Lung (tissue), 11 donors: ENCODE measurements at regions not wholly inside any gene's neighbourhood (a gene's known extent, or its start where the extent isn't known, plus 50 kb on each side); places are given as distances from the start of the nearest gene placed in this dataset.
A peak's percentile ranks its signal among the peaks of the same experiment; 100 is the strongest.

ENCODE experiments used
- ATAC-seq: fragments of 200-7000 bp; cut with Tn5 transposase; one replicate; pipeline ENCODE4 v1.9.1; 2020; ENCODE audit warnings: moderate number of reproducible peaks; ENCODE audit not compliant: insufficient read depth, low FRiP score
- DNase-seq, 3 donors: peaks; one replicate each; pipeline ENCODE4 v3.0.0-alpha.2; 2013 to 2017
- H3K27ac ChIP-seq, 2 donors: one replicate each; pipeline ENCODE4 v1.5.1; 2013; ENCODE audit warnings: mild to moderate bottlenecking in 2 of 2, moderate library complexity in 2 of 2, control low read depth in 1 of 2, inconsistent platforms in 1 of 2, low read depth in 1 of 2, low read length in 1 of 2
- H3K27me3 ChIP-seq, 3 donors: one replicate each; pipeline ENCODE4 v1.5.1; 2013; ENCODE audit warnings: low read length in 2 of 3; ENCODE audit not compliant: control insufficient read depth in 3 of 3, insufficient read depth in 3 of 3
- H3K36me3 ChIP-seq, 4 donors: one replicate each; pipeline ENCODE4 v1.5.1; 2013; ENCODE audit warnings: low read length in 4 of 4, mild to moderate bottlenecking in 1 of 4, moderate library complexity in 1 of 4; ENCODE audit not compliant: control insufficient read depth in 4 of 4, insufficient read depth in 4 of 4
- H3K4me1 ChIP-seq, 5 donors: one replicate each; pipeline ENCODE4 v1.5.1; 2013; ENCODE audit warnings: low read length in 5 of 5, mild to moderate bottlenecking in 2 of 5, moderate library complexity in 1 of 5; ENCODE audit not compliant: control insufficient read depth in 5 of 5, insufficient read depth in 5 of 5
- H3K4me3 ChIP-seq: one replicate; pipeline ENCODE4 v1.5.1; 2013; ENCODE audit warnings: mild to moderate bottlenecking, control low read depth, moderate library complexity
- H3K9ac ChIP-seq, 2 donors: one replicate each; pipeline ENCODE4 v1.5.1; 2013; ENCODE audit warnings: low read length in 2 of 2, control low read depth in 1 of 2; ENCODE audit not compliant: insufficient read depth in 1 of 2
- H3K9me3 ChIP-seq, 4 donors: one replicate each; pipeline ENCODE4 v1.5.1; 2013; ENCODE audit warnings: low read length in 3 of 4, mild to moderate bottlenecking in 1 of 4, moderate library complexity in 1 of 4; ENCODE audit not compliant: control insufficient read depth in 4 of 4, insufficient read depth in 3 of 4
- CTCF ChIP-seq: IDR thresholded peaks from 2 replicates; pipeline ENCODE4 v1.5.1; 2012; ENCODE audit warnings: mild to moderate bottlenecking; ENCODE audit errors: control extremely low read depth, extremely low read depth
- WGBS, 2 donors: extraction: QIAGEN DNeasy Blood & Tissue Kit; methylation state at CpG; one replicate each; pipeline ENCODE4 v1.1.7; 2013; 5-methylcytosine and 5-hydroxymethylcytosine counted together
- donor health status: control.
- donor health status: control.
- donor health status: Bipolar disorder and iron deficiency.
- donor health status: healthy.
- donor health status: DM: yes; HTN: yes; CAD: no.

- peak overlapping the region in 1 of 2 donors; percentile 71 for H3K27ac ChIP-seq
- peak; percentile 10 for ATAC-seq
- WGBS, 2 donors = 0 to 2% methylated on average over 20 to 91 of the region's 91 CpGs
- H3K9ac ChIP-seq = no peak overlapping the region
- peak; percentile 61 to 69 (median 62) for DNase-seq
- H3K9me3 ChIP-seq = no peaks in the 10 kb centered on the region
- TF ChIP-seq CTCF = no peak
- peaks cover 0 to 6% (median 0%) of the 10 kb centered on the region in 5 donors for H3K4me1 ChIP-seq
- peak overlapping the region; percentile 54 for H3K4me3 ChIP-seq
- H3K36me3 ChIP-seq = no peaks in the 10 kb centered on the region
- peaks cover 7 to 69% (median 53%) of the 10 kb centered on the region in 3 donors for H3K27me3 ChIP-seq
Measured at GRCh38 chrX:13938051-13938828, 91.5 kb downstream of the GEMIN8 start.

- WGBS, 2 donors = 10 to 15% methylated on average over 22 to 27 of the region's 27 CpGs
Measured at GRCh38 chrX:13937370-13938050, 92.2 kb downstream of the GEMIN8 start.

DNA sequence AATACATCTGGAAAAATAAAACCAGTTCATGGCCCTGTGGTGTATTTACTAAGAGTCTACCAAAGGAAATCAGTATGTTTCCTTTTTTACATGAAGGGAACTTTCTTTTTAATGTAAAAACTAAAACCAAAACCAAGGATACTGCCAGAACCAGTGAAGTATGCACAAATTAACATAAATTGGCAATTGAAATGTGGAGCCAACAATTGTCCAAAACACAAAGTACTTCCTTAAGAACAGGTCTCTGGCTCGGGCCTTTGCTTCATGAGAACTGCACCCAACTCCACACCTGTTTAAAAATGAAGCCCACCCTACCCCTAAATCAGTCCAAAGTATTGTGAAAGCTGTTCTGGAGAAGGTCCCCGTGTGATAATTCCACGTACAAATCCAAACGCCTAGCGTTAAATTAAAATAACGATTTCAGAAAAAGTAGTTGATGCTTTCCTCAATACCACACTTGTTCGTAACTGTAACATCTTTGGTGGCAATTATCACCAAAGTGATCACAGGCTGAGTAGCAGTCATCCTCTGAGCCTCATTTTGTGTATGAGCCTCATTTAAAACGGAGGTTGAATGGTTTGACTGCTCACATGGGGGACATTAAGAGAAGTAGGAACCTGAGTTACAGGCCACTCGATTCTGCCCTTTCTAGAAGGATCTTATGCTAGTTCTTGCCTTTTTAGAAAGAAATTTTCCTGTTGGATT, 93.0 kb downstream of the GEMIN8 start:
- 46 to 82% methylated on average over 9 of the region's 9 CpGs for WGBS, 2 donors
- no peak overlapping the region for H3K27ac ChIP-seq
- no peak for ATAC-seq
- H3K4me3 ChIP-seq = no peak overlapping the region
- H3K9me3 ChIP-seq = no peaks in the 10 kb centered on the region
- H3K36me3 ChIP-seq = no peaks in the 10 kb centered on the region
- H3K4me1 ChIP-seq = peaks cover 0 to 6% (median 0%) of the 10 kb centered on the region in 5 donors
- peaks cover 7 to 65% (median 54%) of the 10 kb centered on the region in 3 donors for H3K27me3 ChIP-seq
- TF ChIP-seq CTCF = no peak
- no peak for DNase-seq
- H3K9ac ChIP-seq = no peak overlapping the region

More at GRCh38 chrX:13937370-13938050, 92.2 kb downstream of the GEMIN8 start:
- H3K27ac ChIP-seq = peak overlapping the region in 1 of 2 donors; percentile 71
- H3K9ac ChIP-seq = peak overlapping the region in 1 of 2 donors; percentile 80
- ATAC-seq (peak; percentile 35), DNase-seq (peak; percentile 42 to 58 (median 54))
- H3K36me3 ChIP-seq = no peaks in the 10 kb centered on the region
- peak overlapping the region; percentile 54 for H3K4me3 ChIP-seq
- peaks cover 7 to 68% (median 52%) of the 10 kb centered on the region in 3 donors for H3K27me3 ChIP-seq
- no peak for TF ChIP-seq CTCF
- H3K9me3 ChIP-seq = no peaks in the 10 kb centered on the region
- H3K4me1 ChIP-seq = peaks cover 0 to 6% (median 0%) of the 10 kb centered on the region in 5 donors
